ENCODE measurements at regions not wholly inside any gene's neighbourhood (a gene's known extent, or its start where the extent isn't known, plus 50 kb on each side); places are given as distances from the start of the nearest gene placed in this dataset.

DNA sequence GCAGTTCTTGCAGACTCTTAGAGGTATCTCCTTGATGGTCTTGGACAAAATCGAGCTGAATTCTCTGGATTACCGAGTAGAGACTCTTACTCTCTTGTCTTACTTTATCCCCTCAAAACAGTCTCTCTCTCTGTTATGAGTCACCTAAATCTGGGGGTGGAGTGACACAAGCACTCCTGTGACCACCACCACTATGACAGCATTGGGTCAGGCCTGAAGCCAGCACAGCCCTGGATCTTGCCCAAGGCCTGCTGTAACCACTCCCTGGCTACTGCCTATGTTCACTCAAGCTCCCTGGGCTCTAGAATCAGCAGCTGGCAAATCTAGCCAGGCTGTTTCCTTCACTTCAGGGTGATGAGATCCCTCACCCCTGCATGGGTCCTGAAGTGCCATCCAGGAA is 662.5 kb downstream of the LUZP2 start:
- Histone ChIP-seq H3K27ac (no peak overlapping the region), H3K36me3 (replicated peaks in 1 of 2) (no peaks in the 10 kb centered on the region), H3K27me3 (no peaks in the 10 kb centered on the region), H3K4me1 (replicated peaks in 1 of 2) (no peaks in the 10 kb centered on the region), H3K4me3 (no peak overlapping the region), H3K9me3 (replicated peaks in 1 of 3) (no peaks in the 10 kb centered on the region)
- no peak for TF ChIP-seq POLR2A (IDR thresholded peaks at IDR 0.05)
- TF ChIP-seq, protein P1, sequence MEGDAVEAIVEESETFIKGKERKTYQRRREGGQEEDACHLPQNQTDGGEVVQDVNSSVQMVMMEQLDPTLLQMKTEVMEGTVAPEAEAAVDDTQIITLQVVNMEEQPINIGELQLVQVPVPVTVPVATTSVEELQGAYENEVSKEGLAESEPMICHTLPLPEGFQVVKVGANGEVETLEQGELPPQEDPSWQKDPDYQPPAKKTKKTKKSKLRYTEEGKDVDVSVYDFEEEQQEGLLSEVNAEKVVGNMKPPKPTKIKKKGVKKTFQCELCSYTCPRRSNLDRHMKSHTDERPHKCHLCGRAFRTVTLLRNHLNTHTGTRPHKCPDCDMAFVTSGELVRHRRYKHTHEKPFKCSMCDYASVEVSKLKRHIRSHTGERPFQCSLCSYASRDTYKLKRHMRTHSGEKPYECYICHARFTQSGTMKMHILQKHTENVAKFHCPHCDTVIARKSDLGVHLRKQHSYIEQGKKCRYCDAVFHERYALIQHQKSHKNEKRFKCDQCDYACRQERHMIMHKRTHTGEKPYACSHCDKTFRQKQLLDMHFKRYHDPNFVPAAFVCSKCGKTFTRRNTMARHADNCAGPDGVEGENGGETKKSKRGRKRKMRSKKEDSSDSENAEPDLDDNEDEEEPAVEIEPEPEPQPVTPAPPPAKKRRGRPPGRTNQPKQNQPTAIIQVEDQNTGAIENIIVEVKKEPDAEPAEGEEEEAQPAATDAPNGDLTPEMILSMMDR (IDR thresholded peaks at IDR 0.05), result no peak
- WGBS, 4 donors, result 90 to 100% (median 96%) methylated on average over 2 of the region's 2 CpGs
- intact Hi-C loops (cut with DNase I), result no loop called here
- DNase-seq, result no peak

DNA sequence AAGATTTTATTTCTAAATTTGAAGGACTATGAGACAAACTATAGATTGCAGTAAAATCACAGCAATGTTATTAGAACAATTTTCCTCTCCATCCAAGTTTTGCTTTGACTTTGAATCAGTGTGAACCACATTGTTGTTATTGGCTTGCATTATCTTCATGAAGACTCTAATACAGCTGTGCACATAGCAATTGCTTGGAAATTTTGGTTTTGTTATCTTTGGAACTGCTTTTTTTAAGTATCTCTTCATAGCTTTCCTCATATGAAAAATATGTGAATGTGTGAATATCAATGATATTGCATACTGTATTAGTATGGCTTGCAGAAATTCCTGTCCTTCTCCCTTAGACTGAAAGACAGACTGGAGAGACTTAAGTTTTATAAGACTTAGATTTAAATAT is 666.6 kb downstream of the LUZP2 start:
- DNase-seq, result no peak
- H3K27ac ChIP-seq, result no peak overlapping the region
- H3K36me3 ChIP-seq (replicated peaks in 1 of 2), result no peaks in the 10 kb centered on the region
- H3K4me1 ChIP-seq (replicated peaks in 1 of 2), result no peaks in the 10 kb centered on the region
- no peaks in the 10 kb centered on the region for H3K9me3 ChIP-seq (replicated peaks in 1 of 3)
- no peaks in the 10 kb centered on the region for H3K27me3 ChIP-seq
- intact Hi-C loops (cut with DNase I), result no loop called here
- TF ChIP-seq, protein P1 (IDR thresholded peaks at IDR 0.05), result no peak
- no peak for TF ChIP-seq POLR2A (IDR thresholded peaks at IDR 0.05)
- no peak overlapping the region for H3K4me3 ChIP-seq

DNA sequence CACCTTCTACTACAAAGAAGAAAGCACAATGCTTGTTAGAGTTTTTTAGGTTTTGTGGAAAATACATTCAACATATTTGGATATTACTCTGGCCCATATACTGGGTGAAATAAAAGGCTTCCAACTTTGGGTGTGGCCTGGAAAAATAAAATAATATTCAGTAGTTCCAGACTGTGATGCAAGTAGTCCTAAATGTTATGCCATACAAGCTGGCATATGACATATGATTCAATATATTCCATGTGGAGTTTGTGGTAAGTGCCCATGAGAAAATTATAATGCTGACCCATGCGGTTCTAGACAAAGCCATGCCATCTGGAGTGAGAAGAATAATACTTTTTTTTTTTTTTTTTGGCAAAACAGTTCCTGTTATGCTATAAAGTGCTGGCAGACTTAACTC is 683.3 kb downstream of the LUZP2 start:
- Histone ChIP-seq H3K27ac (no peak overlapping the region), H3K4me1 (replicated peaks in 1 of 2) (no peaks in the 10 kb centered on the region), H3K9me3 (replicated peaks in 1 of 3) (no peaks in the 10 kb centered on the region), H3K36me3 (replicated peaks in 1 of 2) (no peaks in the 10 kb centered on the region), H3K4me3 (no peak overlapping the region), H3K27me3 (no peaks in the 10 kb centered on the region)
- no peak for DNase-seq
- TF ChIP-seq, protein P1 (IDR thresholded peaks at IDR 0.05), result no peak
- no peak for TF ChIP-seq POLR2A (IDR thresholded peaks at IDR 0.05)
- intact Hi-C loops (cut with DNase I), result no loop called here
- 65 to 94% (median 87%) methylated on average over 1 of the region's 1 CpG for WGBS, 4 donors

DNA sequence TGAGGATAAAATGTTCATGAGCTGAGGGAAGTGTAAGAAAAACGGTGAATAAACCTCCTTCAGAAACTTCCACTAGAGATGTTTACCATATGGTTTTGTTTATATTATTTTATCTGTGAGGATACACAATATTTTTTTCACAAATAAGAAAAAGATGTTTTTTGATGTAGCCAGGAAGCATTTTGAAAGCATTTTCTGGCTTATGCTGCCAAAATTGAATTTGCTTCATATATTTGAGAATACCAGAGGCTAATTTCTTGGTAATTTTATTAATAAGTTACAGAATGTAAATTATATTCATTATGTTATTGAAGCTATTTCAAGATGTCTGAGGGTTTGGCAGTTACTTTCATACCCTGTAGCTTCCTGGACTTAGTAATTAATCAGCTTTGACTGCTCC is 686.6 kb downstream of the LUZP2 start:
- Histone ChIP-seq H3K4me3 (no peak overlapping the region), H3K27me3 (no peaks in the 10 kb centered on the region), H3K4me1 (replicated peaks in 1 of 2) (no peaks in the 10 kb centered on the region), H3K9me3 (replicated peaks in 1 of 3) (no peaks in the 10 kb centered on the region), H3K27ac (no peak overlapping the region), H3K36me3 (replicated peaks in 1 of 2) (no peaks in the 10 kb centered on the region)
- no peak for DNase-seq
- whole genome bisulfite sequencing, 4 donors, result 71 to 80% (median 78%) methylated on average over 1 of the region's 1 CpG
- TF ChIP-seq, protein P1 (IDR thresholded peaks at IDR 0.05), result no peak
- TF ChIP-seq POLR2A (IDR thresholded peaks at IDR 0.05), result no peak
- intact Hi-C loops (cut with DNase I), result no loop called here

All from adrenal gland (tissue), 9 donors.